ENCODE measurements at regions not wholly inside any gene's neighbourhood (a gene's known extent, or its start where the extent isn't known, plus 50 kb on each side); places are given as distances from the start of the nearest gene placed in this dataset.

GRCh38 chr18:43665105-43665788 lies 388.0 kb upstream of the SYT4 start:
- DNase-seq (ENCODE audit: low read depth, low spot score) (peak; percentile 23), FAIRE-seq (peak; percentile 5)
- no peak overlapping the region for H3K4me3 ChIP-seq (ENCODE audit: control insufficient read depth in 2 of 3, extremely low read depth in 1 of 3, insufficient read depth in 2 of 3, low read depth in 1 of 3, low read length in 3 of 3)
- no peak for TF ChIP-seq EZH2 (IDR thresholded peaks at IDR 0.05; ENCODE audit: low read length)
- no peak for TF ChIP-seq CTCF (optimal IDR thresholded peaks at IDR 0.05 in 1 of 3, IDR thresholded peaks at IDR 0.05 in 1 of 3, conservative IDR thresholded peaks at IDR 0.05 in 1 of 3; ENCODE audit: extremely low read depth in 1 of 3, insufficient read depth in 2 of 3, low read length in 3 of 3)
- H3K9me3 ChIP-seq (ENCODE audit: control insufficient read depth, low read depth, low read length) = no peaks in the 10 kb centered on the region
- H3K36me3 ChIP-seq (ENCODE audit: control insufficient read depth in 2 of 2, extremely low read depth in 1 of 2, insufficient read depth in 2 of 2, low read length in 2 of 2) = no peaks in the 10 kb centered on the region
- no peak overlapping the region for H3K27ac ChIP-seq (ENCODE audit: control insufficient read depth, insufficient read depth, low read length)
- peaks cover 11% of the 10 kb centered on the region for H3K4me1 ChIP-seq (ENCODE audit: control insufficient read depth, extremely low read depth, insufficient read depth, low read length)
- no peak overlapping the region for H3K9ac ChIP-seq (ENCODE audit: control insufficient read depth, extremely low read depth, insufficient read depth, low read length)
- no peaks in the 10 kb centered on the region for H3K27me3 ChIP-seq (ENCODE audit: control insufficient read depth, extremely low read depth, insufficient read depth, low read length)
- H2AFZ ChIP-seq (ENCODE audit: control insufficient read depth, low read length) = peak overlapping the region; percentile 51
- H3K9me1 ChIP-seq (ENCODE audit: control insufficient read depth, extremely low read depth, insufficient read depth, low read length) = no peaks in the 10 kb centered on the region
- no peak overlapping the region for H3K4me2 ChIP-seq (ENCODE audit: control insufficient read depth, extremely low read depth, insufficient read depth, low read depth, low read length)
- dilution Hi-C loops (cut with MboI; ENCODE audit: extremely low pct_ligation_motif_present, low sequenced_read_pairs) = no loop called here
- H4K20me1 ChIP-seq (ENCODE audit: control insufficient read depth, extremely low read depth, insufficient read depth, low read length) = no peaks in the 10 kb centered on the region
- no peaks in the 10 kb centered on the region for H3K79me2 ChIP-seq (ENCODE audit: control insufficient read depth, insufficient read depth, low read length)

- Histone ChIP-seq H3K27ac (ENCODE audit: control insufficient read depth, insufficient read depth, low read length) (no peak overlapping the region), H2AFZ (ENCODE audit: control insufficient read depth, low read length) (no peak overlapping the region), H3K9me3 (ENCODE audit: control insufficient read depth, low read depth, low read length) (no peaks in the 10 kb centered on the region), H3K79me2 (ENCODE audit: control insufficient read depth, insufficient read depth, low read length) (no peaks in the 10 kb centered on the region), H4K20me1 (ENCODE audit: control insufficient read depth, extremely low read depth, insufficient read depth, low read length) (no peaks in the 10 kb centered on the region), H3K27me3 (ENCODE audit: control insufficient read depth, extremely low read depth, insufficient read depth, low read length) (no peaks in the 10 kb centered on the region), H3K9me1 (ENCODE audit: control insufficient read depth, extremely low read depth, insufficient read depth, low read length) (no peaks in the 10 kb centered on the region), H3K4me2 (ENCODE audit: control insufficient read depth, extremely low read depth, insufficient read depth, low read depth, low read length) (no peak overlapping the region), H3K36me3 (ENCODE audit: control insufficient read depth in 2 of 2, extremely low read depth in 1 of 2, insufficient read depth in 2 of 2, low read length in 2 of 2) (no peaks in the 10 kb centered on the region), H3K4me3 (ENCODE audit: control insufficient read depth in 2 of 3, extremely low read depth in 1 of 3, insufficient read depth in 2 of 3, low read depth in 1 of 3, low read length in 3 of 3) (no peak overlapping the region), H3K4me1 (ENCODE audit: control insufficient read depth, extremely low read depth, insufficient read depth, low read length) (no peaks in the 10 kb centered on the region), H3K9ac (ENCODE audit: control insufficient read depth, extremely low read depth, insufficient read depth, low read length) (no peak overlapping the region)
- no peak for TF ChIP-seq EZH2 (IDR thresholded peaks at IDR 0.05; ENCODE audit: low read length)
- no peak for TF ChIP-seq CTCF (optimal IDR thresholded peaks at IDR 0.05 in 1 of 3, IDR thresholded peaks at IDR 0.05 in 1 of 3, conservative IDR thresholded peaks at IDR 0.05 in 1 of 3; ENCODE audit: extremely low read depth in 1 of 3, insufficient read depth in 2 of 3, low read length in 3 of 3)
- no peak for DNase-seq (ENCODE audit: low read depth, low spot score)
- FAIRE-seq = no peak
- dilution Hi-C loops (cut with MboI; ENCODE audit: extremely low pct_ligation_motif_present, low sequenced_read_pairs) = no loop called here
Measured at GRCh38 chr18:43668866-43669265, 391.6 kb upstream of the SYT4 start.

Data from keratinocyte (primary cell).